ENCODE measurements at regions not wholly inside any gene's neighbourhood (a gene's known extent, or its start where the extent isn't known, plus 50 kb on each side); places are given as distances from the start of the nearest gene placed in this dataset.

GRCh38 chr13:72127031-72127430 is 260.0 kb upstream of the DACH1 start:
- no peak overlapping the region for H3K9ac ChIP-seq (ENCODE audit: low read depth, low read length)
- no peaks in the 10 kb centered on the region for H3K36me3 ChIP-seq (ENCODE audit: insufficient read depth, low read length)
- H3K27me3 ChIP-seq (ENCODE audit: insufficient read depth, low read length, poor library complexity): no peaks in the 10 kb centered on the region
- no peak overlapping the region for H2AFZ ChIP-seq (ENCODE audit: low read depth, low read length)
- no peak overlapping the region for H3K4me3 ChIP-seq (ENCODE audit: low read depth in 1 of 2, low read length in 2 of 2)
- ATAC-seq (ENCODE audit: insufficient read depth, low read depth) (no peak), DNase-seq (no peak)
- no peaks in the 10 kb centered on the region for H3K4me1 ChIP-seq (ENCODE audit: insufficient read depth, low read length)
- H3K4me2 ChIP-seq (ENCODE audit: insufficient read depth, low read length): no peak overlapping the region
- H4K20me1 ChIP-seq (ENCODE audit: insufficient read depth, low read length): no peaks in the 10 kb centered on the region
- H3K79me2 ChIP-seq (ENCODE audit: insufficient read depth, low read length): no peaks in the 10 kb centered on the region
- H3K9me3 ChIP-seq (ENCODE audit: insufficient read depth, low read length, severe bottlenecking): no peaks in the 10 kb centered on the region
- no peak overlapping the region for H3K27ac ChIP-seq (ENCODE audit: low read length)
- no peak for TF ChIP-seq EZH2 (IDR thresholded peaks at IDR 0.05; ENCODE audit: borderline replicate concordance, low read depth, low read length, severe bottlenecking)
- TF ChIP-seq, protein P1, sequence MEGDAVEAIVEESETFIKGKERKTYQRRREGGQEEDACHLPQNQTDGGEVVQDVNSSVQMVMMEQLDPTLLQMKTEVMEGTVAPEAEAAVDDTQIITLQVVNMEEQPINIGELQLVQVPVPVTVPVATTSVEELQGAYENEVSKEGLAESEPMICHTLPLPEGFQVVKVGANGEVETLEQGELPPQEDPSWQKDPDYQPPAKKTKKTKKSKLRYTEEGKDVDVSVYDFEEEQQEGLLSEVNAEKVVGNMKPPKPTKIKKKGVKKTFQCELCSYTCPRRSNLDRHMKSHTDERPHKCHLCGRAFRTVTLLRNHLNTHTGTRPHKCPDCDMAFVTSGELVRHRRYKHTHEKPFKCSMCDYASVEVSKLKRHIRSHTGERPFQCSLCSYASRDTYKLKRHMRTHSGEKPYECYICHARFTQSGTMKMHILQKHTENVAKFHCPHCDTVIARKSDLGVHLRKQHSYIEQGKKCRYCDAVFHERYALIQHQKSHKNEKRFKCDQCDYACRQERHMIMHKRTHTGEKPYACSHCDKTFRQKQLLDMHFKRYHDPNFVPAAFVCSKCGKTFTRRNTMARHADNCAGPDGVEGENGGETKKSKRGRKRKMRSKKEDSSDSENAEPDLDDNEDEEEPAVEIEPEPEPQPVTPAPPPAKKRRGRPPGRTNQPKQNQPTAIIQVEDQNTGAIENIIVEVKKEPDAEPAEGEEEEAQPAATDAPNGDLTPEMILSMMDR (IDR thresholded peaks at IDR 0.05; ENCODE audit: borderline replicate concordance, extremely low read depth, low read length, poor library complexity, severe bottlenecking): no peak

DNA sequence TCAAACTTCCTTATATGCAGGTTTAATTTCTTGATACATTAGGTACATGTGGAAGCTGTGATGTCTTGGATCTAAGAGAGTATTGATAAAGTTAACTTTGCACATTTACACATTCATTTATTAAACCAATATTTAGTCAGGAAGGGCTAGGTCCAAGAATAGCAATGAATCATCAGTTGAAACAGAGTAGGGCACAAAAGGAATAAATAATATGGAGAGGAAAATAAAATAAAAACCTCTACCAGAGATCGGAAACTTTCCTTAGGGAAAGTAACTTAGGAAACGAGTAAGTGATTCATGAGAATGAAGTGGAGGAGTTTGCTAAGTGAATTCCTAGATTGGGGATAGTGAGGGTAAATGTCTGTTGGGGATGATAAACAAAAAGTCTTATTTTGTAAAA is 259.4 kb upstream of the DACH1 start:
- DNase-seq: no peak
- no peaks in the 10 kb centered on the region for H3K27me3 ChIP-seq (ENCODE audit: insufficient read depth, low read length, poor library complexity)
- H4K20me1 ChIP-seq (ENCODE audit: insufficient read depth, low read length): no peaks in the 10 kb centered on the region
- no peak overlapping the region for H3K9ac ChIP-seq (ENCODE audit: low read depth, low read length)
- no peak for ATAC-seq (ENCODE audit: insufficient read depth, low read depth)
- H3K9me3 ChIP-seq (ENCODE audit: insufficient read depth, low read length, severe bottlenecking): no peaks in the 10 kb centered on the region
- no peaks in the 10 kb centered on the region for H3K4me1 ChIP-seq (ENCODE audit: insufficient read depth, low read length)
- no peak for TF ChIP-seq EZH2 (IDR thresholded peaks at IDR 0.05; ENCODE audit: borderline replicate concordance, low read depth, low read length, severe bottlenecking)
- TF ChIP-seq, protein P1 (IDR thresholded peaks at IDR 0.05; ENCODE audit: borderline replicate concordance, extremely low read depth, low read length, poor library complexity, severe bottlenecking): no peak
- no peaks in the 10 kb centered on the region for H3K79me2 ChIP-seq (ENCODE audit: insufficient read depth, low read length)
- H2AFZ ChIP-seq (ENCODE audit: low read depth, low read length): no peak overlapping the region
- H3K4me2 ChIP-seq (ENCODE audit: insufficient read depth, low read length): no peak overlapping the region
- no peak overlapping the region for H3K4me3 ChIP-seq (ENCODE audit: low read depth in 1 of 2, low read length in 2 of 2)
- H3K27ac ChIP-seq (ENCODE audit: low read length): no peak overlapping the region
- no peaks in the 10 kb centered on the region for H3K36me3 ChIP-seq (ENCODE audit: insufficient read depth, low read length)

DNA sequence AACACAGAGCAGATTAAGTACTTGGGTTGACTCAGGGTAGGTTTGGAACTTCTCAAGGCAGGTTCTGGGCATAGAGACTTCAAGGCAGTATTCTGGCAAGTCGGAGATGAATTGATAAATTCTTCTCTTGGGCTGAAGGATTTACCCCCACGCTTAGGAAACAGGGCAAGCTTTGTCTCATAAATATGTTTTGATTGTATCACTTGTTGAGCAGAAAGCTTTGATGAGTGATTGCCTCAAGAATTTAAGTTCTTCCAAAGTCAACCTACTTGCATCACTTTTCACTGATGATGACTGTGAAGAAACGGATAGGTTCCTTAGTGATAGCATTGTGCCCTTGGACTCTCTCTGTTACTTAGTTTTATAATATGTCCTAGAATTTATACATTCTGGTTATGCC is 258.6 kb upstream of the DACH1 start:
- H2AFZ ChIP-seq (ENCODE audit: low read depth, low read length): no peak overlapping the region
- ATAC-seq (ENCODE audit: insufficient read depth, low read depth) (no peak), DNase-seq (no peak)

More for the DNA sequence above, 258.6 kb upstream of the DACH1 start:
- no peak overlapping the region for H3K9ac ChIP-seq (ENCODE audit: low read depth, low read length)
- H3K79me2 ChIP-seq (ENCODE audit: insufficient read depth, low read length): no peaks in the 10 kb centered on the region
- H3K9me3 ChIP-seq (ENCODE audit: insufficient read depth, low read length, severe bottlenecking): no peaks in the 10 kb centered on the region
- H4K20me1 ChIP-seq (ENCODE audit: insufficient read depth, low read length): no peaks in the 10 kb centered on the region
- no peak overlapping the region for H3K4me2 ChIP-seq (ENCODE audit: insufficient read depth, low read length)
- H3K27me3 ChIP-seq (ENCODE audit: insufficient read depth, low read length, poor library complexity): no peaks in the 10 kb centered on the region
- H3K4me3 ChIP-seq (ENCODE audit: low read depth in 1 of 2, low read length in 2 of 2): no peak overlapping the region
- H3K27ac ChIP-seq (ENCODE audit: low read length): no peak overlapping the region
- TF ChIP-seq, protein P1 (IDR thresholded peaks at IDR 0.05; ENCODE audit: borderline replicate concordance, extremely low read depth, low read length, poor library complexity, severe bottlenecking): no peak
- no peak for TF ChIP-seq EZH2 (IDR thresholded peaks at IDR 0.05; ENCODE audit: borderline replicate concordance, low read depth, low read length, severe bottlenecking)
- H3K4me1 ChIP-seq (ENCODE audit: insufficient read depth, low read length): no peaks in the 10 kb centered on the region
- no peaks in the 10 kb centered on the region for H3K36me3 ChIP-seq (ENCODE audit: insufficient read depth, low read length)

All from DND-41 (cell line).